HG02798 (cell line): ENCODE measurements at regions not wholly inside any gene's neighbourhood (a gene's known extent, or its start where the extent isn't known, plus 50 kb on each side); places are given as distances from the start of the nearest gene placed in this dataset.
"Not testable (repeated sequence)": the region's sequence is repeated elsewhere in the genome, so short reads cannot be mapped to it uniquely, and the experiment has no call there.

Experiments
- ATAC-seq: cut with Tn5 transposase; IDR thresholded peaks from one replicate; pipeline ENCODE4 v1.9.1; 2021; ENCODE audit warnings: mild to moderate bottlenecking; ENCODE audit not compliant: unreplicated experiment, poor library complexity

DNA sequence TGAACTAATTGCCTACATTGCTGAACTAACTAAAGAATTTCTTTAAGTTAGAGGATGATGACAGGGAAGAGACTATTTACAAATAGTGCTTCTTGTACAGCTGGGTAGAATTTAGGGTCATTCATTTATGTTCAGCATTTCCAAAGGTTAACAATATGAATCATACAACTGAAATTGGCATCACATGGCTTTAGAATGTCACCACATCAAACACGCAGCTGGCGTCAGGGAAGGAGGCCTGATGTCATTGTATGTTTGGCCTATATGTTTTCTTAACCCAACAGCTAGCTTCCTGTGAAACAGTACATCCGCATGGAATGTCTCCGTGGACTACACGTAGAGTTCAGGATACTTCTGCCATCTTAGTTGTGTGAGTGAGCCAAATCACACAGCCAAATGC lies 99.0 kb upstream of the TNFSF11 start:
- no peak for ATAC-seq

DNA sequence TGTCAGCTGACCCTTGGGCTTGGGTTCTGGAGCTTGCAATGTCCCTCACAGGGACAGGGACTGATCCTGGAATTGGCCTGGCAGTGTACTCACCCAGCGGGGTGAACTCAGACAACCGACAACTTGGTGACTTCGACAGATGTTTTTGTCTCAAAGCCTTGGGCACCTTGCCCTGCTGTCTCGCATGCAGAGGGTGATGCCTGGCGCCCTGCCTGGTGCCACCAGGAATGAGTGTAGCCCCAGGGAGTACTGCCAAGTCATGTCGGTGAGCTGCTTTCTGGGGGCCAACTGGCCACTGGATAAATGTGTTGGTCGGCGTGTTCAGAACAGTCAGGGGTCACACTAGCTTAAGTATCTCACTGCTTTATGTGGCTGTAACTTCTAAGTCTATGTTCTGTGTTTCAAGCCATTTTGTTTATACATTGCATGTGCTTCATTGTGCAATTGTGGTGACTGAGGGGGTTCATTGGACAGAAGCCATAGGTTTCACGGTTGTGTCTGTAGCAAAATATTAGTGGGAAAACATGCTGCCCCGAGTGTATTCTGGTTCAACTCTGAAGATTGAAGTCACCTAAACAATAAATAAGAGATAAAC lies 96.3 kb upstream of the TNFSF11 start:
- ATAC-seq = no peak

DNA sequence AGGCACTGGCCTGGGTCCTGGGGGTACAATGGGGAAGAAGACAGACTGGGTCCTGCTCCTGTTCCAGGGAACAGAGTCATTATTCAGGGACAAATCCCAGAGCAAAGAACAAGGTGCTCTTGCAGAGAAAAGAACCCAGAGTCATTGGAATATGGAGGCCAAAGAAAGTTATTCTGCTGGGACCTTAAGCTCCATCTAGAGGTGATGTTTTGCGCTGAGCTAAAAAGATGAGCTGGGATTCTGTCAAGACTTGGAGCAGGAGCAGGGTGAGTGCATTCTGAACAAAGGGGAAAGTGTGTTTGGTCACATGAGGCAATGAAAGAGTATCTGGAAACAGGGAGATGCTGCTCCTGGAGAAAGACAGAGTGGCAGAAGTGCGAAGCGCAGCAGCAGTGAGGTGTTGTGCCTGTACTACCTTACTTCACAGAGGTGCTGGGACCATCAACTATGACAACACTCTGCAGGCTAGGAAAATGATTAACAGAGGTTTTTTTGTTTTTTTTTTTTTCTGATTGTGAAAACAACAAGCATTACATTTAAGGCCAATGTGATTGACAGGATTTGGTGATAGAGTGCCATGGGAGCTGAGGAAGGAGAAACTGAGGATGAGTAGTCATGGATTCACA lies 95.3 kb upstream of the TNFSF11 start:
- ATAC-seq = no peak

DNA sequence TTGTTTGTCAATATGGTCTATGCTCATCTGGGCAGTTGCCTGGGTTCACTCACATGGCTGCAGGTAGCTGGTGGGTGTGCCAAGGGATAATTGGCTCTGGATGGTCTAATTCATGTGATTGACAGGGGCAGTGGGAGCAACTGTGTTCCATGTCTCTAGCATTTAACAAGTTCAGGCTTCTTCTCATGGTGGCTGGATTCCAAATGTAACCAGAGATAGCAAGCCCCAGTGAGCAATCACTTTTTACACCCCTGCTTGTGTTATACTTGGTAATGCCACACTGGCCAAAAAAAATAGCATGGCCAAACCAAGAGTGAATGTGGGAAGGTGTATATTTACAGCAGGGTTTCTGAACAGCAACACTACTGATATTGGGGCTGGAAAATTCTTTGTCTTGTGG lies 89.6 kb upstream of the TNFSF11 start:
- no peak for ATAC-seq

DNA sequence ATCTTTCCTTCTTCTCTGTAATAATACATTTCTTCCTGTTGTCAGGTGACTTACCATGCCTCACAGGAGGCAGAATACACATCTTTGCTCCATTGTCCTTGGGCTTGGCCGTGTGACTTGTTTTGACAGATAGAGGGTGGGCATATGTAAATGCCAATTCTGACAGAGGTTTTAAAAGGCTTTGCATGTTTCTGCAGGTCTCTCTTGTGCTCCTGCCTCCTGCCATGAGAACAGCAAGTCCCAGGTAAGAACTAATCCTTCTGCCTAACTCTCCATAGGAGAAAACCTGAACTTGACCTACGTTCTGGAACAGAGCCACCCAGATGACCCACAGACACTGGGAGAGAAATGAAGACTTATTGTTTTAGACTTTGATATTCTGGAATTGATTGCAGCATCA lies 88.7 kb upstream of the TNFSF11 start:
- no peak for ATAC-seq

DNA sequence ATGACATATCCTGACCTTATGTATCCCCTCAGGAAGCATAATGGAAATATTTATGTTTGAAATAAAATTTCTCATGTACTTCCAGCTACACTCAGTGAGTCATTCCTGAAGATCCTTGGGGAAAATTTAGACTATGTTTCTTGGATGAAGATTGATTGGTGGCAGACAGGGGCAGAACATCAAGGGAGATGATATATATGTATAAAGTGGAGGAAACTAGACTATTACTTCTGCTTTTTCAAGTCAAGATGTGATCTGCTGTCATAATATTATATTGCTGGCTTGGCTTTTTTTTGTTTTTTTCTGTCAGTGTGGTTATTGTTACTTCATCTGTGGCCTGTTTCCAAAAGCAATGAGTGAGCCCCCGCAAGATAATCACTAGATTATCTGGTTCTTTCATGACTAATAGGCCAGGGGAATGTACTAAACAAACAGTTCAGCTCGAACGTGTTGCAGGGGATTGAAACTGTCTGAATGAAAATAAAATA lies 87.2 kb upstream of the TNFSF11 start:
- ATAC-seq = no peak

DNA sequence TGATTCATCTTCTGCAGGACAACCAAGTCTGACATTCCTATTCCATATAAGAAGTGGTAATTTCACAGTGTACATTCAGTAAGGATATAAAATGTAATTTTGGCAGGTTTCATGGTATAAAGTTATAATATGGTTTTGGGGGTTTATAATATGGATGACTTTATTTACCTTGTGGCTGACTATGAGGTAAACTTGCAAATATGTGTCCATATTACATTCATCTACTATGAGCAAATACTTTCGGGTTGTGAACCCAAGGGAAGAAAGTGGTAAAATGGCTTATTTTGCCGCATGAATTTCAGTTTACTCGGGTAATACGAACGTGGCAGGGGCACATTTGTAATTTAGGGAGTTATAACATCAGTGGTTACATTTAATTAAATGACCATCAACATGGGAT lies 86.7 kb upstream of the TNFSF11 start:
- no peak for ATAC-seq

DNA sequence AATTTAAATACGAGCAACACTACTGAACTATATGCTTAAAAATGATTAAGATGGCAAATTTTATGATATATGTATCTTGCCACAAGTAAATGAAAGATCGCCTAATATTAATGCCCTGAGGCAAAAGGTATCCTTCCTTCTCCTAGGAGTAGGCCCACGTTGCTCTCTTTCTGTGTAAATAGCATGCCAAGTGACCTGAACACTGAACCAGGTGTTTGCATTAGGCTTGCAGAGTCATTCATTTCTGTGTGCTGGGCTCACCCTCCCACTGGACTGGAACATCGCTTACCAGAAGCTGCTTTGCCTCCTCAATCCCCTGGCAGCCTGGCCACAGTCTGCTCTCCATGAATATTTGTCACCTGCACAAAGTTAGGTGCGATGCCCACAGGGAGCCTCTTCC lies 83.3 kb upstream of the TNFSF11 start:
- ATAC-seq = no peak

DNA sequence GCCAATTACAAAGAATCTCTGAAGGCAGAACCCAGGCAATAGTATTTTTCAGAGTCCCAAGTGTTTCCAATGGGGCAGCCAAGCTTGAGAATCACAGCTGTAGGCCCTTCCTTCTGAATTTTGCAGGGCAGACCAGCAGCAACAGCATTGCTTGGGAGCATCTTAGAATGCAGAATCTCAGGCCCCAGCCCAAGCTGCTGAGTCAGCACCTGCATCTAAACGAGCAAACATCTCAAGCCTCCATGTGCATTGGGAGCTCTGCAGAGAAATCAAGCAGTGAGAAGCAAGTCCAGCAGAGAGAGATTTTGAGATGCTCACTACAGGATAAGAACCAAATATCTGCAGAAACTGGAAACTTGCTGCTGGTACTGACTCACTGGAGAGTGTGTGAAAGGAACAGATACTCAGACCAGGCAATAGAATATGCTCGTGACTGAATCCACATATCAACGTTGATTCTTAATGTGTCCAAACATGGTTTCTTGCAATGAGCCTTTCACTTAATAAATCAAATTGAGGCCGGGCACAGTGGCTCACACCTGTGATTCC lies 81.5 kb upstream of the TNFSF11 start:
- no peak for ATAC-seq

DNA sequence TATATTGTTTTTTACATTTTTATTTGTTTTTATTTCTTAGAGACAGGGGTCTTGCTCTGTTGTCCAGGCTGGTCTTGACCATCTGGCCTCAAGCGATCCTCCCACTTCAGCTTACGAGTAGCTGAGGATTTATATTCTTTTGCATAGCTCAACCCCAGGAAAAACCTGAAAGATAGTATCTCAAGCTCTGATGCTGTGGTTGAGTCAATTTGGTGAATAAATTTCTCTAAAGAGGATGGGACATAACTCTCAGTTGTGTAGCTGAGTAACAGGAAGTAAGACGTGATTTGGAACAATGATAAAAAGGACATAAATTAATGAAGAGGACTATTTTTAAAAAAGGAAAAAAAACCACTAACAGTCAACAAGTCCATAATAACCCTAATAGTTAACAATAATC lies 79.8 kb upstream of the TNFSF11 start:
- no peak for ATAC-seq

DNA sequence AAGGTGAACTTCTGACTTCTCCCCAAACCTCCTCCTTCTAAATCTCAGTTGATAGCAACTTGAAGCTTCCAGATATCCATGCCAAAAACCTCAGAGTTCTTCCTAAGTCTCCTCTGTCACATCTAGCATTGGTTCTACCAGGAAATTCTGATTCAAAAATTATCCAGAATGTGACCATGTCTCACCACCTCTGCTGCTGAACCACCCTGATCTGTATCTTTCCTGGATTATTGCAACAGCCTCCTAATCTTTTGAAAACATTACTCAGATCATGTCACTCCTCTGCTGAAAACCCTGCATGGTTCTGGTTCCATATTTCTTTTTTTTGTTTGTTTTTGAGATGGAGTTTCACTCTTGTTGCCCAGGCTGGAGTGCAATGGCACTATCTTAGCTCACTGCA lies 78.7 kb upstream of the TNFSF11 start:
- ATAC-seq = no peak

DNA sequence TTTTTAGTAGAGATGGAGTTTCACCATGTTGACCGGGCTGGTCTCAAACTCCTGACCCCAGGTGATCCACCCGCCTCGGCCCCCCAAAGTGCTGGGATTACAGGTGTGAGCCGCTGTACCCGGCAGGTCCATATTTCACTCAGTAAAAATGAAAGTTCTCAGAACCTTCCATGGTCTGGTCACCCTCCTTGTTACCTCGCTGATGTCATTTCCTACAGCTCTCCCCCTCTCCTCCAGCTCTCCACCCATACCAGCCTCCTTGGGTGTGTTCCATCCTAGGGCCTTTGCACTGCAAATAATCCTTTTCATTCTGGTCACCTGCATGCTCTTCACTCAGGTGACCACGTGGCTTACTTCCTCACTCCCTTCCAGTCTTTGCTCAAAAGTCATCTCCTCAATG lies 78.2 kb upstream of the TNFSF11 start:
- no peak for ATAC-seq

DNA sequence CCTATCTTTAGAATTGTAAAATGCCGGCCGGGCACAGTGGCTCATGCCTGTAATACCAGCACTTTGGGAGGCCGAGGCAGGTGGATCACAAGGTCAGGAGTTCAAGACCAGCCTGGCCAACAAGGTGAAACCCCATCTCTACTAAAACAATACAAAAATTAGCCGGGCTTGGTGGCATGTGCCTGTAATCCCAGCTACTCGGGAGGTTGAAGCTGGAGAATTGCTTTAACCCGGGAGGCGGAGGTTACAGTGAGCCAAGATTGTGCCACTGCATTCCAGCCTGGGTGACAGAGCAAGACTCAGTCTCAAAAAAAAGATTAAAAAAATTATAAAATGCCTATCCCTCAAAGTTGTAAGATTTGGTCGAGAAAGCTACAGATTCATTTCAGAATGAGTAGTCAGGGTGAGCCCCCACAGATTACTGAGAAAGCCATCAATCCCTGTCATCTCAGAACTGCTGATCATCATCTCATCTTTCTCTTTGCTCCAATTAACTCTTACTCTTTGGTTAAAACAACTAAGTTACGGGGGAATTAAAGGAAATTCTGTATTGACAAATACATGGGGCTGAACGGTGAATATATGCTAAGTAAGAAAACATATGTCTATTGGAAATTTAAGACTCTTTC lies 76.9 kb upstream of the TNFSF11 start:
- not testable (repeated sequence) for ATAC-seq

DNA sequence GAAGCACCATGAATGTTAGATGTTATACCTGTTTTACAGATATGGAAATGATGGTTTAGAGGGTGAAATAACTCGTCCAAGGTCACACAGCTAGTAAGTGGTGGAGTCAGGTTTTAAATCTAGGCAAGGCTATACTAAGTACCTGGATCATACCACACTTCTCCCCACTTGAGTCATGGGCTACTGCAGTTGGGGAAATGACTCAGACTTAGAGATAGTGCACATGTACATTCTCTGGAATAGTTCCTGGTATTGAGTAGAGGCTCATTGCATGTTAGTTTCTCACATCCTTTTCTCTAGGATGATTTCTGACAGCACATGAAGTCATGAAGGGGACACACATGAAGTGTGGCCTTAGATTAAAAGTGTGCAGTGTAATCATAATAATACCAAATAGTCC lies 76.2 kb upstream of the TNFSF11 start:
- ATAC-seq = peak; percentile 89

DNA sequence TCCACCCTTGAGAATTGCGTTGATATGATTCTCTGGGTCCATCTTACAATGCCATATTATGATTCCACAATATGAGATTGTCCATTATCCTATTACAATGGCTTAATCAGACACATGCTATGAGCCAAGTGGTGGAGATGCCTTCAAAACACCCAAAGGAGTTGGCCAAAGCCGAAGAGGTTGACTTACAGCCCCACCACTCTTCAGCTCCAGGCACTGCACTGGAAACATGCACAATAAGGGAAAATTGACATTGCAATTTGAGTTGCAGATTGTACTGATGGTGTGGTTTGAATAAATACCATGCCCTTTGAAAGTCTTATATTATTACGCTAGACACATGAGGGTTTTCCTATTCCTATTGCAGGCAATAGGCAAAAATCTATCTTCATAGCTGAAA lies 75.4 kb upstream of the TNFSF11 start:
- ATAC-seq = no peak
